ENCODE measurements at regions not wholly inside any gene's neighbourhood (a gene's known extent, or its start where the extent isn't known, plus 50 kb on each side); places are given as distances from the start of the nearest gene placed in this dataset.

GRCh38 chr4:83677656-83678055 is 141.7 kb downstream of the GPAT3 start:
- Histone ChIP-seq H3K9me3 (ENCODE audit: low read depth) (no peaks in the 10 kb centered on the region), H3K27ac (no peak overlapping the region), H3K27me3 (no peaks in the 10 kb centered on the region), H3K4me1 (ENCODE audit: low read depth) (no peaks in the 10 kb centered on the region), H3K4me3 (no peak overlapping the region), H3K36me3 (no peaks in the 10 kb centered on the region)
- no peak for TF ChIP-seq CTCF (IDR thresholded peaks at IDR 0.05; ENCODE audit: low read depth, low read length)
- no peak for DNase-seq (ENCODE audit: low read depth in 1 of 2, low spot score in 1 of 2)

- Histone ChIP-seq H3K27me3 (no peaks in the 10 kb centered on the region), H3K4me1 (ENCODE audit: low read depth) (no peaks in the 10 kb centered on the region), H3K9me3 (ENCODE audit: low read depth) (no peaks in the 10 kb centered on the region), H3K4me3 (no peak overlapping the region), H3K27ac (no peak overlapping the region), H3K36me3 (no peaks in the 10 kb centered on the region)
- DNase-seq (ENCODE audit: low read depth in 1 of 2, low spot score in 1 of 2) = no peak
- TF ChIP-seq CTCF (IDR thresholded peaks at IDR 0.05; ENCODE audit: low read depth, low read length) = no peak
Measured at GRCh38 chr4:83664741-83665140, 128.8 kb downstream of the GPAT3 start.

- Histone ChIP-seq H3K27me3 (no peaks in the 10 kb centered on the region), H3K9me3 (ENCODE audit: low read depth) (no peaks in the 10 kb centered on the region), H3K4me3 (no peak overlapping the region), H3K27ac (no peak overlapping the region), H3K4me1 (ENCODE audit: low read depth) (no peaks in the 10 kb centered on the region), H3K36me3 (no peaks in the 10 kb centered on the region)
- DNase-seq (ENCODE audit: low read depth in 1 of 2, low spot score in 1 of 2) = no peak
- no peak for TF ChIP-seq CTCF (IDR thresholded peaks at IDR 0.05; ENCODE audit: low read depth, low read length)
Measured at GRCh38 chr4:83664071-83664470, 128.2 kb downstream of the GPAT3 start.

- no peak for TF ChIP-seq CTCF (IDR thresholded peaks at IDR 0.05; ENCODE audit: low read depth, low read length)
Measured at GRCh38 chr4:83662204-83662603, 126.3 kb downstream of the GPAT3 start.

GRCh38 chr4:83661359-83661758 is 125.5 kb downstream of the GPAT3 start:
- Histone ChIP-seq H3K4me1 (ENCODE audit: low read depth) (no peaks in the 10 kb centered on the region), H3K36me3 (no peaks in the 10 kb centered on the region), H3K9me3 (ENCODE audit: low read depth) (no peaks in the 10 kb centered on the region), H3K4me3 (no peak overlapping the region), H3K27me3 (no peaks in the 10 kb centered on the region), H3K27ac (no peak overlapping the region)
- TF ChIP-seq CTCF (IDR thresholded peaks at IDR 0.05; ENCODE audit: low read depth, low read length) = no peak
- no peak for DNase-seq (ENCODE audit: low read depth in 1 of 2, low spot score in 1 of 2)

More at GRCh38 chr4:83662204-83662603, 126.3 kb downstream of the GPAT3 start:
- DNase-seq (ENCODE audit: low read depth in 1 of 2, low spot score in 1 of 2) = no peak
- Histone ChIP-seq H3K4me3 (no peak overlapping the region), H3K36me3 (no peaks in the 10 kb centered on the region), H3K27ac (no peak overlapping the region), H3K27me3 (no peaks in the 10 kb centered on the region), H3K9me3 (ENCODE audit: low read depth) (no peaks in the 10 kb centered on the region), H3K4me1 (ENCODE audit: low read depth) (no peaks in the 10 kb centered on the region)

- Histone ChIP-seq H3K27ac (no peak overlapping the region), H3K36me3 (no peaks in the 10 kb centered on the region), H3K9me3 (ENCODE audit: low read depth) (no peaks in the 10 kb centered on the region), H3K4me3 (no peak overlapping the region), H3K27me3 (no peaks in the 10 kb centered on the region), H3K4me1 (ENCODE audit: low read depth) (no peaks in the 10 kb centered on the region)
- no peak for TF ChIP-seq CTCF (IDR thresholded peaks at IDR 0.05; ENCODE audit: low read depth, low read length)
- no peak for DNase-seq (ENCODE audit: low read depth in 1 of 2, low spot score in 1 of 2)
Measured at GRCh38 chr4:83660578-83660977, 124.7 kb downstream of the GPAT3 start.
